AG04449 (cell line): ENCODE measurements at regions not wholly inside any gene's neighbourhood (a gene's known extent, or its start where the extent isn't known, plus 50 kb on each side); places are given as distances from the start of the nearest gene placed in this dataset.
A peak's percentile ranks its signal among the peaks of the same experiment; 100 is the strongest.

Experiments
- CTCF ChIA-PET: fragments of 350-600 bp; formaldehyde crosslinking; extraction: SDS; loops from one replicate; lab custom pipeline; 2021; ENCODE audit warnings: antibody characterized with exemption; lab: Yijun Ruan, JAX
- POLR2A ChIA-PET: fragments of 400-600, 350-600 bp; formaldehyde crosslinking; extraction: SDS; loops from one replicate; lab custom pipeline; 2020; ENCODE audit warnings: antibody characterized with exemption, inconsistent platforms; lab: Yijun Ruan, JAX
- DNase-seq: peaks from one replicate; pipeline ENCODE4 v3.0.0-alpha.2; 2010; ENCODE audit warnings: low read depth, low spot score
- H3K4me3 ChIP-seq: 2 replicates; pipeline ENCODE4 v1.5.1; 2011; ENCODE audit warnings: low read depth, mild to moderate bottlenecking, control low read depth, low read length
- TF ChIP-seq, protein P1 (sequence below): IDR thresholded peaks from one replicate; pipeline ENCODE4 v1.5.1; 2011; ENCODE audit warnings: mild to moderate bottlenecking, moderate library complexity, low read length, control low read depth, inconsistent platforms; ENCODE audit not compliant: insufficient read depth; ENCODE audit errors: missing control alignments

GRCh38 chr4:16284050-16284449 lies 57.8 kb upstream of the TAPT1 start:
- no peak overlapping the region for H3K4me3 ChIP-seq
- DNase-seq: no peak
- CTCF ChIA-PET: interaction anchor here (2.3 kb wide), 1 partner anchor 9 kb away, joined by 9 read pairs; no protein-coding TSS in a partner anchor
- TF ChIP-seq, protein P1, sequence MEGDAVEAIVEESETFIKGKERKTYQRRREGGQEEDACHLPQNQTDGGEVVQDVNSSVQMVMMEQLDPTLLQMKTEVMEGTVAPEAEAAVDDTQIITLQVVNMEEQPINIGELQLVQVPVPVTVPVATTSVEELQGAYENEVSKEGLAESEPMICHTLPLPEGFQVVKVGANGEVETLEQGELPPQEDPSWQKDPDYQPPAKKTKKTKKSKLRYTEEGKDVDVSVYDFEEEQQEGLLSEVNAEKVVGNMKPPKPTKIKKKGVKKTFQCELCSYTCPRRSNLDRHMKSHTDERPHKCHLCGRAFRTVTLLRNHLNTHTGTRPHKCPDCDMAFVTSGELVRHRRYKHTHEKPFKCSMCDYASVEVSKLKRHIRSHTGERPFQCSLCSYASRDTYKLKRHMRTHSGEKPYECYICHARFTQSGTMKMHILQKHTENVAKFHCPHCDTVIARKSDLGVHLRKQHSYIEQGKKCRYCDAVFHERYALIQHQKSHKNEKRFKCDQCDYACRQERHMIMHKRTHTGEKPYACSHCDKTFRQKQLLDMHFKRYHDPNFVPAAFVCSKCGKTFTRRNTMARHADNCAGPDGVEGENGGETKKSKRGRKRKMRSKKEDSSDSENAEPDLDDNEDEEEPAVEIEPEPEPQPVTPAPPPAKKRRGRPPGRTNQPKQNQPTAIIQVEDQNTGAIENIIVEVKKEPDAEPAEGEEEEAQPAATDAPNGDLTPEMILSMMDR: no peak
- POLR2A ChIA-PET: no interaction called here

DNA sequence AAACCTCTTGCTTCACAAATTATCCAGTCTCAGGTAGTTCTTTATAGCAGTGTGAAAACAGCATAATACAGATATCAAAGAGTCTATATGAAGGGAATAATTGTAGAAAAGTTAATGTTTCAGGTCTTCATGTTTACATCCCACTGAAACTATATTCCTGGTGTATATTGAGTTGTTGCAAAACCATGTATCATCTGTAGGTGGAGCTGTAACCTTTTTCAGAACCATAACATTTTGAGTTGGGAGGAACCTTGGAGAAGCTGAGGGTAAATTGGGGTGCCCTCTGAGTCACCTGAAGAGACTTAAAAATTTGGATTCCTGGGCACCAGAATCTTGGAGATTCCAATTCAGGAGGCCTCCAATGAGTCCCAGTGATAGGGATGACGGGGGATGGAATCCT lies 51.9 kb upstream of the TAPT1 start:
- TF ChIP-seq, protein P1: peak; percentile 16
- no peak for DNase-seq
- POLR2A ChIA-PET: no interaction called here
- CTCF ChIA-PET: interaction anchor here (1.1 to 3.2 kb wide), 5 partner anchors 8 to 1191 kb away, joined by 3 to 20 read pairs (median 6); no protein-coding TSS in a partner anchor
- H3K4me3 ChIP-seq: no peak overlapping the region
